ENCODE measurements at regions not wholly inside any gene's neighbourhood (a gene's known extent, or its start where the extent isn't known, plus 50 kb on each side); places are given as distances from the start of the nearest gene placed in this dataset.

- TF ChIP-seq POLR2AphosphoS5 (IDR thresholded peaks at IDR 0.05; ENCODE audit: low read depth, low read length): no peak
- no peak for TF ChIP-seq CTCF (IDR thresholded peaks at IDR 0.05)
- TF ChIP-seq EP300 (IDR thresholded peaks at IDR 0.05; ENCODE audit: borderline replicate concordance in 1 of 2, low read depth in 1 of 2, low read length in 1 of 2): no peak
- TF ChIP-seq SMC3 (IDR thresholded peaks at IDR 0.05; ENCODE audit: low read depth, low read length): no peak
- no peak for TF ChIP-seq FOXM1 (IDR thresholded peaks at IDR 0.05; ENCODE audit: low read depth)
- TF ChIP-seq, protein P1, sequence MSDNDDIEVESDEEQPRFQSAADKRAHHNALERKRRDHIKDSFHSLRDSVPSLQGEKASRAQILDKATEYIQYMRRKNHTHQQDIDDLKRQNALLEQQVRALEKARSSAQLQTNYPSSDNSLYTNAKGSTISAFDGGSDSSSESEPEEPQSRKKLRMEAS (IDR thresholded peaks at IDR 0.05; ENCODE audit: low read depth): no peak
- no peak for TF ChIP-seq RCOR1 (IDR thresholded peaks at IDR 0.05; ENCODE audit: low read length)
These were observed 355.1 kb downstream of the ALG10 start for GRCh38 chr12:34377243-34378035.
